Liver (tissue), 3 donors: ENCODE measurements at regions not wholly inside any gene's neighbourhood (a gene's known extent, or its start where the extent isn't known, plus 50 kb on each side); places are given as distances from the start of the nearest gene placed in this dataset.

ENCODE experiments used
- CTCF ChIP-seq: fragments of 150-350 bp; IDR thresholded peaks from 2 replicates; pipeline ENCODE4 v1.5.1; 2017; ENCODE audit warnings: improper control_type of control experiment, low read depth, low read length; ENCODE audit not compliant: missing input control
- EGR1 ChIP-seq, 2 donors: IDR thresholded peaks; 2 replicates each; pipeline ENCODE4 v1.6.1; 2016 to 2018; ENCODE audit warnings: antibody characterized with exemption in 2 of 2, low read depth in 2 of 2
- FOXA1 ChIP-seq: IDR thresholded peaks from 2 replicates; pipeline ENCODE4 v1.6.1; 2016; ENCODE audit warnings: antibody characterized with exemption
- GABPA ChIP-seq, 2 donors: IDR thresholded peaks in 1 of 2; conservative IDR thresholded peaks in 1 of 2; 2 replicates each; pipeline ENCODE4 v1.6.1; 2016; ENCODE audit warnings: antibody characterized with exemption in 2 of 2, mild to moderate bottlenecking in 1 of 2, moderate library complexity in 1 of 2
- JUND ChIP-seq, 2 donors: IDR thresholded peaks; 2 replicates each; pipeline ENCODE4 v1.6.1; 2016; ENCODE audit warnings: antibody characterized with exemption in 2 of 2
- SP1 ChIP-seq: IDR thresholded peaks from 2 replicates; pipeline ENCODE4 v1.6.1; 2018; ENCODE audit warnings: antibody characterized with exemption, mild to moderate bottlenecking
- TAF1 ChIP-seq: conservative IDR thresholded peaks from 2 replicates; pipeline ENCODE4 v1.6.1; 2016; ENCODE audit warnings: antibody characterized with exemption, mild to moderate bottlenecking
- TF ChIP-seq, protein P1 (sequence below): IDR thresholded peaks from 2 replicates; pipeline ENCODE4 v1.6.1; 2016; ENCODE audit warnings: antibody characterized with exemption
- TF ChIP-seq, protein P2 (sequence below): IDR thresholded peaks from 2 replicates; pipeline ENCODE4 v1.6.1; 2016; ENCODE audit warnings: antibody characterized with exemption
- TF ChIP-seq, protein P3 (sequence below): IDR thresholded peaks from 2 replicates; pipeline ENCODE4 v1.6.1; 2016; ENCODE audit warnings: antibody characterized with exemption, mild to moderate bottlenecking
- donor health status: healthy.
- donor health status: healthy.

- TF ChIP-seq JUND (IDR thresholded peaks at IDR 0.05) (no peak), CTCF (no peak), TAF1 (no peak), GABPA (IDR thresholded peaks at IDR 0.05 in 1 of 2, conservative IDR thresholded peaks at IDR 0.05 in 1 of 2) (no peak), EGR1 (IDR thresholded peaks at IDR 0.05; ENCODE audit: low read depth in 2 of 2) (no peak), FOXA1 (no peak), SP1 (no peak)
- TF ChIP-seq, protein P1, sequence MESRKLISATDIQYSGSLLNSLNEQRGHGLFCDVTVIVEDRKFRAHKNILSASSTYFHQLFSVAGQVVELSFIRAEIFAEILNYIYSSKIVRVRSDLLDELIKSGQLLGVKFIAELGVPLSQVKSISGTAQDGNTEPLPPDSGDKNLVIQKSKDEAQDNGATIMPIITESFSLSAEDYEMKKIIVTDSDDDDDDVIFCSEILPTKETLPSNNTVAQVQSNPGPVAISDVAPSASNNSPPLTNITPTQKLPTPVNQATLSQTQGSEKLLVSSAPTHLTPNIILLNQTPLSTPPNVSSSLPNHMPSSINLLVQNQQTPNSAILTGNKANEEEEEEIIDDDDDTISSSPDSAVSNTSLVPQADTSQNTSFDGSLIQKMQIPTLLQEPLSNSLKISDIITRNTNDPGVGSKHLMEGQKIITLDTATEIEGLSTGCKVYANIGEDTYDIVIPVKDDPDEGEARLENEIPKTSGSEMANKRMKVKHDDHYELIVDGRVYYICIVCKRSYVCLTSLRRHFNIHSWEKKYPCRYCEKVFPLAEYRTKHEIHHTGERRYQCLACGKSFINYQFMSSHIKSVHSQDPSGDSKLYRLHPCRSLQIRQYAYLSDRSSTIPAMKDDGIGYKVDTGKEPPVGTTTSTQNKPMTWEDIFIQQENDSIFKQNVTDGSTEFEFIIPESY, result no peak
- TF ChIP-seq, protein P2, sequence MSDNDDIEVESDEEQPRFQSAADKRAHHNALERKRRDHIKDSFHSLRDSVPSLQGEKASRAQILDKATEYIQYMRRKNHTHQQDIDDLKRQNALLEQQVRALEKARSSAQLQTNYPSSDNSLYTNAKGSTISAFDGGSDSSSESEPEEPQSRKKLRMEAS, result no peak
- TF ChIP-seq, protein P3, sequence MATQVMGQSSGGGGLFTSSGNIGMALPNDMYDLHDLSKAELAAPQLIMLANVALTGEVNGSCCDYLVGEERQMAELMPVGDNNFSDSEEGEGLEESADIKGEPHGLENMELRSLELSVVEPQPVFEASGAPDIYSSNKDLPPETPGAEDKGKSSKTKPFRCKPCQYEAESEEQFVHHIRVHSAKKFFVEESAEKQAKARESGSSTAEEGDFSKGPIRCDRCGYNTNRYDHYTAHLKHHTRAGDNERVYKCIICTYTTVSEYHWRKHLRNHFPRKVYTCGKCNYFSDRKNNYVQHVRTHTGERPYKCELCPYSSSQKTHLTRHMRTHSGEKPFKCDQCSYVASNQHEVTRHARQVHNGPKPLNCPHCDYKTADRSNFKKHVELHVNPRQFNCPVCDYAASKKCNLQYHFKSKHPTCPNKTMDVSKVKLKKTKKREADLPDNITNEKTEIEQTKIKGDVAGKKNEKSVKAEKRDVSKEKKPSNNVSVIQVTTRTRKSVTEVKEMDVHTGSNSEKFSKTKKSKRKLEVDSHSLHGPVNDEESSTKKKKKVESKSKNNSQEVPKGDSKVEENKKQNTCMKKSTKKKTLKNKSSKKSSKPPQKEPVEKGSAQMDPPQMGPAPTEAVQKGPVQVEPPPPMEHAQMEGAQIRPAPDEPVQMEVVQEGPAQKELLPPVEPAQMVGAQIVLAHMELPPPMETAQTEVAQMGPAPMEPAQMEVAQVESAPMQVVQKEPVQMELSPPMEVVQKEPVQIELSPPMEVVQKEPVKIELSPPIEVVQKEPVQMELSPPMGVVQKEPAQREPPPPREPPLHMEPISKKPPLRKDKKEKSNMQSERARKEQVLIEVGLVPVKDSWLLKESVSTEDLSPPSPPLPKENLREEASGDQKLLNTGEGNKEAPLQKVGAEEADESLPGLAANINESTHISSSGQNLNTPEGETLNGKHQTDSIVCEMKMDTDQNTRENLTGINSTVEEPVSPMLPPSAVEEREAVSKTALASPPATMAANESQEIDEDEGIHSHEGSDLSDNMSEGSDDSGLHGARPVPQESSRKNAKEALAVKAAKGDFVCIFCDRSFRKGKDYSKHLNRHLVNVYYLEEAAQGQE, result no peak
Measured at GRCh38 chr6:40854592-40854991, 184.4 kb downstream of the UNC5CL start.
